ENCODE measurements at regions not wholly inside any gene's neighbourhood (a gene's known extent, or its start where the extent isn't known, plus 50 kb on each side); places are given as distances from the start of the nearest gene placed in this dataset.

- in situ Hi-C loops (cut with MboI): no loop called here
- SMC1A ChIA-PET (ENCODE audit: uncharacterized antibody, unreplicated experiment): no interaction called here
These were observed 76.7 kb downstream of the TRIM29 start for GRCh38 chr11:120061036-120061760.

More at GRCh38 chr11:120061036-120061760, 76.7 kb downstream of the TRIM29 start:
- peaks cover 2 to 3% of the 10 kb centered on the region in 2 experiments for H3K27me3 ChIP-seq (replicated peaks in 1 of 2; ENCODE audit: control insufficient read depth in 2 of 2, insufficient read depth in 2 of 2, low read length in 1 of 2)
- ChIA-PET RAD21 (ENCODE audit: unreplicated experiment) (no interaction called here), CTCF (no interaction called here), POLR2A (no interaction called here)
- no peak for ATAC-seq
- FAIRE-seq: no peak
- intact Hi-C loops (cut with micrococcal nuclease; ENCODE audit: unreplicated experiment): no loop called here
- H3K9ac ChIP-seq (ENCODE audit: control insufficient read depth, insufficient read depth, low read length): no peak overlapping the region
- no peak overlapping the region for H3K4me2 ChIP-seq (ENCODE audit: control insufficient read depth, insufficient read depth)
- H3K27ac ChIP-seq (ENCODE audit: control insufficient read depth, insufficient read depth): no peak overlapping the region
- H3K79me2 ChIP-seq (ENCODE audit: control insufficient read depth, insufficient read depth, low read length): no peaks in the 10 kb centered on the region
- 19% methylated on average over 12 of the region's 12 CpGs for WGBS (ENCODE audit: insufficient coverage, insufficient replicate concordance, low lambda C conversion rate, missing lambda C conversion rate)
- H4K20me1 ChIP-seq (ENCODE audit: control insufficient read depth, insufficient read depth): no peaks in the 10 kb centered on the region
- H3K4me3 ChIP-seq: no peak overlapping the region
- TF ChIP-seq NFYA (IDR thresholded peaks at IDR 0.05; ENCODE audit: borderline replicate concordance, low read depth, low read length) (no peak), NRF1 (conservative IDR thresholded peaks at IDR 0.05; ENCODE audit: low read depth, low read length) (no peak), NR2C1 (IDR thresholded peaks at IDR 0.05) (no peak), MEF2B (IDR thresholded peaks at IDR 0.05; ENCODE audit: partially characterized antibody, poor library complexity, severe bottlenecking) (no peak), DPF2 (IDR thresholded peaks at IDR 0.05) (no peak), JUNB (IDR thresholded peaks at IDR 0.05) (no peak), LARP7 (IDR thresholded peaks at IDR 0.05) (no peak), SIX5 (IDR thresholded peaks at IDR 0.05; ENCODE audit: low read depth, low read length, severe bottlenecking) (no peak), POLR2AphosphoS5 (IDR thresholded peaks at IDR 0.05; ENCODE audit: low read length) (no peak), PAX5 (IDR thresholded peaks at IDR 0.05; ENCODE audit: borderline replicate concordance, low read depth, low read length) (no peak), BCL3 (IDR thresholded peaks at IDR 0.05; ENCODE audit: borderline replicate concordance, insufficient read depth, low read depth, low read length, poor library complexity, severe bottlenecking) (no peak)
- TF ChIP-seq, protein P1, sequence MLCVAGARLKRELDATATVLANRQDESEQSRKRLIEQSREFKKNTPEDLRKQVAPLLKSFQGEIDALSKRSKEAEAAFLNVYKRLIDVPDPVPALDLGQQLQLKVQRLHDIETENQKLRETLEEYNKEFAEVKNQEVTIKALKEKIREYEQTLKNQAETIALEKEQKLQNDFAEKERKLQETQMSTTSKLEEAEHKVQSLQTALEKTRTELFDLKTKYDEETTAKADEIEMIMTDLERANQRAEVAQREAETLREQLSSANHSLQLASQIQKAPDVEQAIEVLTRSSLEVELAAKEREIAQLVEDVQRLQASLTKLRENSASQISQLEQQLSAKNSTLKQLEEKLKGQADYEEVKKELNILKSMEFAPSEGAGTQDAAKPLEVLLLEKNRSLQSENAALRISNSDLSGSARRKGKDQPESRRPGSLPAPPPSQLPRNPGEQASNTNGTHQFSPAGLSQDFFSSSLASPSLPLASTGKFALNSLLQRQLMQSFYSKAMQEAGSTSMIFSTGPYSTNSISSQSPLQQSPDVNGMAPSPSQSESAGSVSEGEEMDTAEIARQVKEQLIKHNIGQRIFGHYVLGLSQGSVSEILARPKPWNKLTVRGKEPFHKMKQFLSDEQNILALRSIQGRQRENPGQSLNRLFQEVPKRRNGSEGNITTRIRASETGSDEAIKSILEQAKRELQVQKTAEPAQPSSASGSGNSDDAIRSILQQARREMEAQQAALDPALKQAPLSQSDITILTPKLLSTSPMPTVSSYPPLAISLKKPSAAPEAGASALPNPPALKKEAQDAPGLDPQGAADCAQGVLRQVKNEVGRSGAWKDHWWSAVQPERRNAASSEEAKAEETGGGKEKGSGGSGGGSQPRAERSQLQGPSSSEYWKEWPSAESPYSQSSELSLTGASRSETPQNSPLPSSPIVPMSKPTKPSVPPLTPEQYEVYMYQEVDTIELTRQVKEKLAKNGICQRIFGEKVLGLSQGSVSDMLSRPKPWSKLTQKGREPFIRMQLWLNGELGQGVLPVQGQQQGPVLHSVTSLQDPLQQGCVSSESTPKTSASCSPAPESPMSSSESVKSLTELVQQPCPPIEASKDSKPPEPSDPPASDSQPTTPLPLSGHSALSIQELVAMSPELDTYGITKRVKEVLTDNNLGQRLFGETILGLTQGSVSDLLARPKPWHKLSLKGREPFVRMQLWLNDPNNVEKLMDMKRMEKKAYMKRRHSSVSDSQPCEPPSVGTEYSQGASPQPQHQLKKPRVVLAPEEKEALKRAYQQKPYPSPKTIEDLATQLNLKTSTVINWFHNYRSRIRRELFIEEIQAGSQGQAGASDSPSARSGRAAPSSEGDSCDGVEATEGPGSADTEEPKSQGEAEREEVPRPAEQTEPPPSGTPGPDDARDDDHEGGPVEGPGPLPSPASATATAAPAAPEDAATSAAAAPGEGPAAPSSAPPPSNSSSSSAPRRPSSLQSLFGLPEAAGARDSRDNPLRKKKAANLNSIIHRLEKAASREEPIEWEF (IDR thresholded peaks at IDR 0.05; ENCODE audit: insufficient replicate concordance, low read depth, low read length): no peak
- DNase-seq (ENCODE audit: low read depth, low spot score): no peak
- BruUV-seq (replicated peaks): no TSS peak
- H2AFZ ChIP-seq (ENCODE audit: control insufficient read depth, low read depth, low read length): no peak overlapping the region
- H3K9me3 ChIP-seq (replicated peaks; ENCODE audit: control insufficient read depth, insufficient read depth, low read length): no peaks in the 10 kb centered on the region
- no peaks in the 10 kb centered on the region for H3K36me3 ChIP-seq (ENCODE audit: control insufficient read depth in 2 of 2, insufficient read depth in 2 of 2, low read length in 1 of 2)
- no peaks in the 10 kb centered on the region; the same call in 1 of the 2 replicates for H3K4me1 ChIP-seq (ENCODE audit: control insufficient read depth, insufficient read depth, low read length)
